ENCODE measurements at regions not wholly inside any gene's neighbourhood (a gene's known extent, or its start where the extent isn't known, plus 50 kb on each side); places are given as distances from the start of the nearest gene placed in this dataset.

DNA sequence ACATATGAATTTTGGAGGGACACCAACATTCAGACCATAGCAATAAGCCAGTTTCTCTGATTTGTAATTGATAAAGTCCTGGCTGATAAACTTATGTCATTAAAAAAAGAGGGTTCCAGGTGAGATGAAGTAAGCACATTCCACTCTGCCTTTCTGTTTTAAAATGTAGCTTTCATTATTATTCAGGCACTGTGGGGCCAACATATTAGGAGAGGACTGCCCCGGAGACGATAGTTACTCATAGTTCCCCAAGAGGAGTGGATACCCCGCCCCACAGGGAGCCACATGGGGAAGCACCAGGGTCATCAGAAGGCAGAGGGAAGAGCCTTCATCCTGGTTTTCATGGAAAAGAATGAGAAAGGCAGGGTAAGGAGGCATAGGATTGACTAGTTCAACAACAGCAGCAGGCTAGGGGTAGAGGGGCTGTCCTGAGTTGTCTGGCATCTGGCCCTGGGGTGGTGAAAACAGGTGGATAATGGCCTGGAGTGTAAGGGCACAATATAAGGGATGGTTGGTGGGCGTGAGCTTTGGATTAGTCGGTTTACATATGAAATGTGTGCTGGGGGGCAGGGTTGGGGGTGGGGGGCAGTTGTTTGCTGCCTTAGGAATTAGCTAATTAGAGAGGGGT is 78.7 kb upstream of the PROK2 start:
- DNase-seq (ENCODE audit: low read depth): no peak
- H3K4me3 ChIP-seq (ENCODE audit: low read depth, low read length): no peak overlapping the region
- TF ChIP-seq, protein P1, sequence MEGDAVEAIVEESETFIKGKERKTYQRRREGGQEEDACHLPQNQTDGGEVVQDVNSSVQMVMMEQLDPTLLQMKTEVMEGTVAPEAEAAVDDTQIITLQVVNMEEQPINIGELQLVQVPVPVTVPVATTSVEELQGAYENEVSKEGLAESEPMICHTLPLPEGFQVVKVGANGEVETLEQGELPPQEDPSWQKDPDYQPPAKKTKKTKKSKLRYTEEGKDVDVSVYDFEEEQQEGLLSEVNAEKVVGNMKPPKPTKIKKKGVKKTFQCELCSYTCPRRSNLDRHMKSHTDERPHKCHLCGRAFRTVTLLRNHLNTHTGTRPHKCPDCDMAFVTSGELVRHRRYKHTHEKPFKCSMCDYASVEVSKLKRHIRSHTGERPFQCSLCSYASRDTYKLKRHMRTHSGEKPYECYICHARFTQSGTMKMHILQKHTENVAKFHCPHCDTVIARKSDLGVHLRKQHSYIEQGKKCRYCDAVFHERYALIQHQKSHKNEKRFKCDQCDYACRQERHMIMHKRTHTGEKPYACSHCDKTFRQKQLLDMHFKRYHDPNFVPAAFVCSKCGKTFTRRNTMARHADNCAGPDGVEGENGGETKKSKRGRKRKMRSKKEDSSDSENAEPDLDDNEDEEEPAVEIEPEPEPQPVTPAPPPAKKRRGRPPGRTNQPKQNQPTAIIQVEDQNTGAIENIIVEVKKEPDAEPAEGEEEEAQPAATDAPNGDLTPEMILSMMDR (IDR thresholded peaks at IDR 0.05; ENCODE audit: insufficient read depth, low read depth, low read length, missing control alignments): no peak

GRCh38 chr3:71862371-71863140 is 77.6 kb upstream of the PROK2 start:
- H3K4me3 ChIP-seq (ENCODE audit: low read depth, low read length): no peak overlapping the region
- no peak for DNase-seq (ENCODE audit: low read depth)
- TF ChIP-seq, protein P1 (IDR thresholded peaks at IDR 0.05; ENCODE audit: insufficient read depth, low read depth, low read length, missing control alignments): no peak

- H3K4me3 ChIP-seq (ENCODE audit: low read depth, low read length): no peak overlapping the region
- peak; percentile 22 for DNase-seq (ENCODE audit: low read depth)
- TF ChIP-seq, protein P1 (IDR thresholded peaks at IDR 0.05; ENCODE audit: insufficient read depth, low read depth, low read length, missing control alignments): peak; percentile 20
Measured at GRCh38 chr3:71859123-71859519, 74.2 kb upstream of the PROK2 start.

- no peak overlapping the region for H3K4me3 ChIP-seq (ENCODE audit: low read depth, low read length)
- DNase-seq (ENCODE audit: low read depth): no peak
- TF ChIP-seq, protein P1 (IDR thresholded peaks at IDR 0.05; ENCODE audit: insufficient read depth, low read depth, low read length, missing control alignments): no peak
Measured at GRCh38 chr3:71858503-71859122, 73.7 kb upstream of the PROK2 start.

DNA sequence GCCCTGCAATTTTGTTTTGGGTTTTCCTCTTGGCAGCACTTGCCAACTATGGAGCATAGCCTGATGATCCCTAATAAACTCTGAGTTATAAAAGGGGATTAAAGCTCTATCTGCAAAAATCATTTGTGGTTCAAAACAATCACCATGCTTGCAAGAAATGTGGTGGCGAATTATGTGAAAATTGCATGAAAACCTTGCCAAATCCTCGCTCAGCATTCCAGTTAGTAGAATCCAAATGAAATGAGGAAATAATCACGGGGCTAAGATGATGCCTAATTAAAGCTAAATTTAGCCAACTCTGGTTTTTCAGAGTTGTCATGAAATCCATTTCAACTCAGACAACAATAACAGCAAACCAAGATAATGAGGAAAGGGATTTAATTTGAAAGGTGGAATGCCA is 73.0 kb upstream of the PROK2 start:
- no peak for DNase-seq (ENCODE audit: low read depth)
- no peak overlapping the region for H3K4me3 ChIP-seq (ENCODE audit: low read depth, low read length)
- TF ChIP-seq, protein P1 (IDR thresholded peaks at IDR 0.05; ENCODE audit: insufficient read depth, low read depth, low read length, missing control alignments): no peak

- TF ChIP-seq, protein P1 (IDR thresholded peaks at IDR 0.05; ENCODE audit: insufficient read depth, low read depth, low read length, missing control alignments): no peak
- no peak overlapping the region for H3K4me3 ChIP-seq (ENCODE audit: low read depth, low read length)
- no peak for DNase-seq (ENCODE audit: low read depth)
Measured at GRCh38 chr3:71854706-71855105, 69.8 kb upstream of the PROK2 start.

Data from GM12865 (cell line).